SK-N-SH treated with all-trans-retinoic acid at 6 μM for 48 hours (cell line): ENCODE measurements at regions not wholly inside any gene's neighbourhood (a gene's known extent, or its start where the extent isn't known, plus 50 kb on each side); places are given as distances from the start of the nearest gene placed in this dataset.

Source experiments
- ATAC-seq: fragments of 200-7000 bp; cut with Tn5 transposase; 3 replicates; pipeline ENCODE4 v1.9.1; 2020; ENCODE audit warnings: mild to moderate bottlenecking, moderate library complexity
- ARNTL ChIP-seq: fragments of 450-650 bp; formaldehyde crosslinking; IDR thresholded peaks from 2 replicates; pipeline ENCODE4 v1.5.0; 2020; ENCODE audit warnings: low read depth, mild to moderate bottlenecking, moderate library complexity, borderline replicate concordance
- BACH2 ChIP-seq: fragments of 250-450 bp; sonication (Bioruptor Pico); IDR thresholded peaks from 2 replicates; pipeline ENCODE4 v1.9.0; 2021; ENCODE audit warnings: mild to moderate bottlenecking, borderline replicate concordance
- CREB5 ChIP-seq: fragments of 250-450 bp; sonication (Bioruptor Pico); IDR thresholded peaks from 2 replicates; pipeline ENCODE4 v1.5.1; 2020; ENCODE audit warnings: low read depth, mild to moderate bottlenecking, moderate library complexity
- CSDC2 ChIP-seq: fragments of 250-450 bp; sonication (Bioruptor Pico); IDR thresholded peaks from 2 replicates; pipeline ENCODE4 v1.5.0; 2020; ENCODE audit warnings: mild to moderate bottlenecking, moderate library complexity
- CSRNP3 ChIP-seq: fragments of 250-450 bp; sonication (Bioruptor Pico); IDR thresholded peaks from 2 replicates; pipeline ENCODE4 v1.5.1; 2021; ENCODE audit warnings: mild to moderate bottlenecking, moderate library complexity
- ESRRG ChIP-seq: fragments of 250-450 bp; sonication (Bioruptor Pico); IDR thresholded peaks from 2 replicates; pipeline ENCODE4 v1.6.1; 2021; ENCODE audit warnings: mild to moderate bottlenecking
- GLIS3 ChIP-seq: fragments of 250-450 bp; sonication (Bioruptor Pico); IDR thresholded peaks from 2 replicates; pipeline ENCODE4 v1.5.0; 2020; ENCODE audit warnings: mild to moderate bottlenecking, moderate library complexity
- ISL1 ChIP-seq: fragments of 250-450 bp; sonication (Bioruptor Pico); IDR thresholded peaks from 2 replicates; pipeline ENCODE4 v2.1.2; 2022; ENCODE audit warnings: mild to moderate bottlenecking, moderate library complexity
- OSR1 ChIP-seq: fragments of 250-450 bp; sonication (Bioruptor Pico); IDR thresholded peaks from 2 replicates; pipeline ENCODE4 v1.8.0; 2022; ENCODE audit warnings: moderate library complexity, mild to moderate bottlenecking, inconsistent platforms
- PATZ1 ChIP-seq: fragments of 250-450 bp; sonication (Bioruptor Pico); IDR thresholded peaks from 2 replicates; pipeline ENCODE4 v1.8.0; 2020; ENCODE audit warnings: mild to moderate bottlenecking, moderate library complexity, borderline replicate concordance
- POU6F1 ChIP-seq: fragments of 250-450 bp; sonication (Bioruptor Pico); IDR thresholded peaks from 2 replicates; pipeline ENCODE4 v1.8.0; 2021; ENCODE audit warnings: low read depth, mild to moderate bottlenecking, moderate library complexity, borderline replicate concordance
- PPARA ChIP-seq: fragments of 250-450 bp; sonication (Bioruptor Pico); IDR thresholded peaks from 2 replicates; pipeline ENCODE4 v1.5.0; 2020; ENCODE audit warnings: mild to moderate bottlenecking, borderline replicate concordance
- RARB ChIP-seq: fragments of 250-450 bp; sonication (Bioruptor Pico); IDR thresholded peaks from 2 replicates; pipeline ENCODE4 v1.8.0; 2021; ENCODE audit warnings: mild to moderate bottlenecking, moderate library complexity
- SNAI2 ChIP-seq: fragments of 250-450 bp; sonication (Bioruptor Pico); IDR thresholded peaks from 2 replicates; pipeline ENCODE4 v1.5.0; 2020; ENCODE audit warnings: mild to moderate bottlenecking, moderate library complexity
- TCF4 ChIP-seq: fragments of 250-450 bp; sonication (Bioruptor Pico); IDR thresholded peaks from 2 replicates; pipeline ENCODE4 v1.8.0; 2021; ENCODE audit warnings: mild to moderate bottlenecking, moderate library complexity, borderline replicate concordance
- TOX ChIP-seq: fragments of 250-450 bp; sonication (Bioruptor Pico); IDR thresholded peaks from 2 replicates; pipeline ENCODE4 v1.8.0; 2021; ENCODE audit warnings: mild to moderate bottlenecking, moderate library complexity, borderline replicate concordance
- TSHZ2 ChIP-seq: fragments of 250-450 bp; sonication (Bioruptor Pico); IDR thresholded peaks from 2 replicates; pipeline ENCODE4 v1.5.0; 2020; ENCODE audit warnings: mild to moderate bottlenecking, moderate library complexity
- ZC3H10 ChIP-seq: fragments of 250-450 bp; sonication (Bioruptor Pico); IDR thresholded peaks from 2 replicates; pipeline ENCODE4 v1.5.1; 2021; ENCODE audit warnings: mild to moderate bottlenecking, moderate library complexity
- ZFP3 ChIP-seq: fragments of 250-450 bp; sonication (Bioruptor Pico); IDR thresholded peaks from 2 replicates; pipeline ENCODE4 v1.5.0; 2020; ENCODE audit warnings: mild to moderate bottlenecking, moderate library complexity
- ZFP30 ChIP-seq: fragments of 450-650 bp; formaldehyde crosslinking; IDR thresholded peaks from 2 replicates; pipeline ENCODE4 v1.5.0; 2022; ENCODE audit warnings: mild to moderate bottlenecking, moderate library complexity
- ZNF565 ChIP-seq: fragments of 450-650 bp; formaldehyde crosslinking; conservative IDR thresholded peaks from 2 replicates; pipeline ENCODE4 v1.5.0; 2020; ENCODE audit warnings: low read depth, mild to moderate bottlenecking, moderate library complexity
- ZNF70 ChIP-seq: fragments of 450-650 bp; formaldehyde crosslinking; IDR thresholded peaks from 2 replicates; pipeline ENCODE4 v1.5.0; 2020; ENCODE audit warnings: mild to moderate bottlenecking, moderate library complexity
- ZNF8 ChIP-seq: fragments of 450-650 bp; formaldehyde crosslinking; IDR thresholded peaks from 2 replicates; pipeline ENCODE4 v1.5.0; 2020; ENCODE audit warnings: mild to moderate bottlenecking, moderate library complexity

- ATAC-seq = no peak
- TF ChIP-seq CSDC2 (CRISPR knock-in tag) (no peak), TCF4 (no peak), CSRNP3 (no peak), OSR1 (no peak), ZNF8 (CRISPR knock-in tag) (no peak), BACH2 (CRISPR knock-in tag) (no peak), CREB5 (CRISPR knock-in tag) (no peak), ZFP30 (CRISPR knock-in tag) (no peak), ZC3H10 (CRISPR knock-in tag) (no peak), PATZ1 (CRISPR knock-in tag) (no peak), RARB (CRISPR knock-in tag) (no peak), ARNTL (CRISPR knock-in tag) (no peak), ISL1 (CRISPR knock-in tag) (no peak), SNAI2 (CRISPR knock-in tag) (no peak), ESRRG (CRISPR knock-in tag) (no peak), ZNF70 (CRISPR knock-in tag) (no peak), TSHZ2 (CRISPR knock-in tag) (no peak), ZFP3 (CRISPR knock-in tag) (no peak), POU6F1 (CRISPR knock-in tag) (no peak)
Measured at GRCh38 chr13:89923052-89923451, 1424.4 kb upstream of the MIR17HG start.

- ATAC-seq = no peak
- no peak for TF ChIP-seq ZC3H10 (CRISPR knock-in tag)
- no peak for TF ChIP-seq ZNF70 (CRISPR knock-in tag)
- TF ChIP-seq POU6F1 (CRISPR knock-in tag) = no peak
- no peak for TF ChIP-seq ZNF565
- no peak for TF ChIP-seq TCF4
- no peak for TF ChIP-seq CSDC2 (CRISPR knock-in tag)
- no peak for TF ChIP-seq BACH2 (CRISPR knock-in tag)
- no peak for TF ChIP-seq ISL1 (CRISPR knock-in tag)
- no peak for TF ChIP-seq ARNTL (CRISPR knock-in tag)
- no peak for TF ChIP-seq CREB5 (CRISPR knock-in tag)
- no peak for TF ChIP-seq RARB (CRISPR knock-in tag)
- no peak for TF ChIP-seq PPARA
- TF ChIP-seq ZNF8 (CRISPR knock-in tag) = no peak
- TF ChIP-seq TSHZ2 (CRISPR knock-in tag) = no peak
- TF ChIP-seq SNAI2 (CRISPR knock-in tag) = no peak
- TF ChIP-seq ZFP30 (CRISPR knock-in tag) = no peak
- TF ChIP-seq GLIS3 (CRISPR knock-in tag) = no peak
- TF ChIP-seq TOX = no peak
Measured at GRCh38 chr13:89923736-89924135, 1423.8 kb upstream of the MIR17HG start.
